ENCODE measurements at regions not wholly inside any gene's neighbourhood (a gene's known extent, or its start where the extent isn't known, plus 50 kb on each side); places are given as distances from the start of the nearest gene placed in this dataset.

- no peak for TF ChIP-seq POLR2A (IDR thresholded peaks at IDR 0.05)
- TF ChIP-seq CTCF (IDR thresholded peaks at IDR 0.05): no peak
Observed at GRCh38 chr5:142529626-142530278, 156.1 kb downstream of the FGF1 start.

Data from right lobe of liver (tissue), 4 donors.